Activated T-cell treated with anti-CD3 and anti-CD28 coated beads, Interleukin-2, amount 50 U/mL, for 72 hours (primary cell): ENCODE measurements at regions not wholly inside any gene's neighbourhood (a gene's known extent, or its start where the extent isn't known, plus 50 kb on each side); places are given as distances from the start of the nearest gene placed in this dataset.

Experiments used
- ATAC-seq, 2 donors: fragments of 150-1000 bp; cut with Tn5 transposase; replicated peaks in 1 of 2; 2 replicates each; pipeline ENCODE4 v1.10.0; 2021; ENCODE audit warnings: moderate library complexity in 2 of 2, mild to moderate bottlenecking in 1 of 2
- DNase-seq, 2 donors: peaks; one replicate each; pipeline ENCODE4 v3.0.0; 2021 to 2022; ENCODE audit warnings: mixed read lengths in 1 of 2
- H3K27ac Mint-ChIP-seq: one replicate; pipeline ENCODE4 v1.8.0; 2022; ENCODE audit warnings: mild to moderate bottlenecking, moderate library complexity, mixed read lengths
- H3K27me3 Mint-ChIP-seq: one replicate; pipeline ENCODE4 v1.8.0; 2022; ENCODE audit warnings: low read depth, mixed read lengths
- H3K36me3 Mint-ChIP-seq, 2 donors: one replicate each; pipeline ENCODE4 v1.8.0; 2022; ENCODE audit warnings: mixed read lengths in 2 of 2, mild to moderate bottlenecking in 1 of 2; ENCODE audit not compliant: insufficient read depth in 2 of 2
- H3K4me1 Mint-ChIP-seq: one replicate; pipeline ENCODE4 v1.8.0; 2022; ENCODE audit warnings: low read depth, mixed read lengths
- H3K4me3 Mint-ChIP-seq, 2 donors: one replicate each; pipeline ENCODE4 v1.8.0; 2022; ENCODE audit warnings: mild to moderate bottlenecking in 2 of 2, mixed read lengths in 2 of 2, moderate library complexity in 2 of 2
- H3K9me3 Mint-ChIP-seq, 2 donors: one replicate each; pipeline ENCODE4 v1.8.0; 2022; ENCODE audit warnings: mixed read lengths in 2 of 2

GRCh38 chr13:34040863-34041262, 222.9 kb downstream of the RFC3 start:
- no peaks in the 10 kb centered on the region for H3K4me1 Mint-ChIP-seq
- no peak overlapping the region for H3K27ac Mint-ChIP-seq
- no peaks in the 10 kb centered on the region for H3K27me3 Mint-ChIP-seq
- DNase-seq (no peak), ATAC-seq (no peak)
- peaks cover 0 to 3% of the 10 kb centered on the region in 2 donors for H3K9me3 Mint-ChIP-seq
- peaks cover 0 to 2% of the 10 kb centered on the region in 2 donors for H3K36me3 Mint-ChIP-seq
- no peak overlapping the region for H3K4me3 Mint-ChIP-seq

- H3K4me3 Mint-ChIP-seq = no peak overlapping the region
- H3K36me3 Mint-ChIP-seq = no peaks in the 10 kb centered on the region
- ATAC-seq (no peak), DNase-seq (no peak)
- peaks cover 0 to 3% of the 10 kb centered on the region in 2 donors for H3K9me3 Mint-ChIP-seq
- H3K27ac Mint-ChIP-seq = no peak overlapping the region
- no peaks in the 10 kb centered on the region for H3K27me3 Mint-ChIP-seq
- H3K4me1 Mint-ChIP-seq = no peaks in the 10 kb centered on the region
Measured at GRCh38 chr13:34044041-34044440, 226.1 kb downstream of the RFC3 start.

- DNase-seq (no peak), ATAC-seq (no peak)
- no peaks in the 10 kb centered on the region for H3K36me3 Mint-ChIP-seq
- H3K9me3 Mint-ChIP-seq = peaks cover 0 to 3% of the 10 kb centered on the region in 2 donors
- H3K4me3 Mint-ChIP-seq = no peak overlapping the region
- no peaks in the 10 kb centered on the region for H3K4me1 Mint-ChIP-seq
- H3K27me3 Mint-ChIP-seq = no peaks in the 10 kb centered on the region
- H3K27ac Mint-ChIP-seq = no peak overlapping the region
Measured at GRCh38 chr13:34044660-34045080, 226.7 kb downstream of the RFC3 start.

- Mint-ChIP-seq H3K27me3 (no peaks in the 10 kb centered on the region), H3K9me3 (peaks cover 0 to 5% of the 10 kb centered on the region in 2 donors), H3K27ac (no peak overlapping the region), H3K4me1 (no peaks in the 10 kb centered on the region), H3K36me3 (no peaks in the 10 kb centered on the region), H3K4me3 (no peak overlapping the region)
- ATAC-seq (no peak), DNase-seq (no peak)
Measured at GRCh38 chr13:34046457-34046856, 228.5 kb downstream of the RFC3 start.

- H3K4me1 Mint-ChIP-seq = no peaks in the 10 kb centered on the region
- H3K27ac Mint-ChIP-seq = peak overlapping the region; percentile 28
- DNase-seq (no peak), ATAC-seq (no peak)
- no peaks in the 10 kb centered on the region for H3K36me3 Mint-ChIP-seq
- no peak overlapping the region for H3K4me3 Mint-ChIP-seq
- peaks cover 7 to 8% of the 10 kb centered on the region in 2 donors for H3K9me3 Mint-ChIP-seq
- no peaks in the 10 kb centered on the region for H3K27me3 Mint-ChIP-seq
Measured at GRCh38 chr13:34048652-34049051, 230.7 kb downstream of the RFC3 start.

- no peaks in the 10 kb centered on the region for H3K4me1 Mint-ChIP-seq
- ATAC-seq = no peak
- peaks cover 7 to 8% of the 10 kb centered on the region in 2 donors for H3K9me3 Mint-ChIP-seq
- no peak overlapping the region for H3K27ac Mint-ChIP-seq
- no peaks in the 10 kb centered on the region for H3K27me3 Mint-ChIP-seq
- no peaks in the 10 kb centered on the region for H3K36me3 Mint-ChIP-seq
- no peak overlapping the region for H3K4me3 Mint-ChIP-seq
- DNase-seq = no peak
Measured at GRCh38 chr13:34056733-34057258, 238.8 kb downstream of the RFC3 start.

GRCh38 chr13:34064456-34065205, 246.7 kb downstream of the RFC3 start:
- no peak for ATAC-seq
- H3K4me1 Mint-ChIP-seq = no peaks in the 10 kb centered on the region
- no peak overlapping the region for H3K4me3 Mint-ChIP-seq
- DNase-seq = no peak
- H3K36me3 Mint-ChIP-seq = no peaks in the 10 kb centered on the region
- no peaks in the 10 kb centered on the region for H3K9me3 Mint-ChIP-seq
- H3K27me3 Mint-ChIP-seq = no peaks in the 10 kb centered on the region
- no peak overlapping the region for H3K27ac Mint-ChIP-seq

GRCh38 chr13:34065928-34066327, 248.0 kb downstream of the RFC3 start:
- DNase-seq = no peak
- H3K9me3 Mint-ChIP-seq = peaks cover 0 to 2% of the 10 kb centered on the region in 2 donors
- H3K36me3 Mint-ChIP-seq = no peaks in the 10 kb centered on the region
- no peaks in the 10 kb centered on the region for H3K27me3 Mint-ChIP-seq
- no peak overlapping the region for H3K27ac Mint-ChIP-seq
- H3K4me1 Mint-ChIP-seq = no peaks in the 10 kb centered on the region
- ATAC-seq = no peak
- no peak overlapping the region for H3K4me3 Mint-ChIP-seq

GRCh38 chr13:34066344-34066743, 248.4 kb downstream of the RFC3 start:
- Mint-ChIP-seq H3K36me3 (no peaks in the 10 kb centered on the region), H3K27ac (no peak overlapping the region), H3K9me3 (peaks cover 0 to 4% of the 10 kb centered on the region in 2 donors), H3K4me3 (no peak overlapping the region), H3K4me1 (no peaks in the 10 kb centered on the region), H3K27me3 (no peaks in the 10 kb centered on the region)
- DNase-seq = no peak
- no peak for ATAC-seq

GRCh38 chr13:34070006-34070405, 252.1 kb downstream of the RFC3 start:
- H3K9me3 Mint-ChIP-seq = peaks cover 2 to 7% of the 10 kb centered on the region in 2 donors
- ATAC-seq (no peak), DNase-seq (no peak)
- H3K4me1 Mint-ChIP-seq = no peaks in the 10 kb centered on the region
- no peaks in the 10 kb centered on the region for H3K36me3 Mint-ChIP-seq
- no peak overlapping the region for H3K27ac Mint-ChIP-seq
- H3K4me3 Mint-ChIP-seq = no peak overlapping the region
- H3K27me3 Mint-ChIP-seq = no peaks in the 10 kb centered on the region

- DNase-seq (no peak), ATAC-seq (no peak)
- peaks cover 2 to 7% of the 10 kb centered on the region in 2 donors for H3K9me3 Mint-ChIP-seq
- no peaks in the 10 kb centered on the region for H3K4me1 Mint-ChIP-seq
- H3K27ac Mint-ChIP-seq = no peak overlapping the region
- H3K4me3 Mint-ChIP-seq = no peak overlapping the region
- no peaks in the 10 kb centered on the region for H3K27me3 Mint-ChIP-seq
- H3K36me3 Mint-ChIP-seq = no peaks in the 10 kb centered on the region
Measured at GRCh38 chr13:34070544-34071303, 252.8 kb downstream of the RFC3 start.

- H3K27me3 Mint-ChIP-seq = no peaks in the 10 kb centered on the region
- no peak for ATAC-seq
Measured at GRCh38 chr13:34076319-34076718, 258.4 kb downstream of the RFC3 start.

GRCh38 chr13:34076943-34077703, 259.2 kb downstream of the RFC3 start:
- ATAC-seq = no peak
- Mint-ChIP-seq H3K27me3 (no peaks in the 10 kb centered on the region), H3K36me3 (no peaks in the 10 kb centered on the region), H3K4me3 (no peak overlapping the region), H3K4me1 (no peaks in the 10 kb centered on the region), H3K27ac (no peak overlapping the region), H3K9me3 (peaks cover 2 to 3% of the 10 kb centered on the region in 2 donors)
- DNase-seq = no peak

More at GRCh38 chr13:34076319-34076718, 258.4 kb downstream of the RFC3 start:
- Mint-ChIP-seq H3K27ac (no peak overlapping the region), H3K4me3 (no peak overlapping the region), H3K4me1 (no peaks in the 10 kb centered on the region), H3K36me3 (no peaks in the 10 kb centered on the region), H3K9me3 (peaks cover 2 to 3% of the 10 kb centered on the region in 2 donors)
- DNase-seq = no peak
